ENCODE measurements at regions not wholly inside any gene's neighbourhood (a gene's known extent, or its start where the extent isn't known, plus 50 kb on each side); places are given as distances from the start of the nearest gene placed in this dataset.

GRCh38 chr4:184310171-184310567 lies 92.5 kb upstream of the ENPP6 start:
- Histone ChIP-seq H2AK5ac (ENCODE audit: low read depth, low read length) (no peak overlapping the region), H3K9me3 (ENCODE audit: control insufficient read depth, insufficient read depth, low read length) (no peaks in the 10 kb centered on the region), H3K23ac (ENCODE audit: low read depth, low read length) (no peak overlapping the region), H4K20me1 (ENCODE audit: insufficient read depth, low read length) (no peaks in the 10 kb centered on the region), H3K56ac (ENCODE audit: extremely low read depth, insufficient read depth, low read length) (no peak overlapping the region), H3K18ac (ENCODE audit: low read depth, low read length) (no peak overlapping the region), H2BK20ac (ENCODE audit: low read depth, low read length) (no peak overlapping the region), H2BK5ac (ENCODE audit: low read depth, low read length, poor library complexity, severe bottlenecking) (no peak overlapping the region), H2AK9ac (replicated peaks; ENCODE audit: low read depth, low read length, poor library complexity) (peak overlapping the region; percentile 63), H3K4me3 (ENCODE audit: insufficient read depth, low read depth, low read length) (no peak overlapping the region), H3K27ac (ENCODE audit: insufficient read depth, low read length) (no peak overlapping the region), H3K36me3 (ENCODE audit: control insufficient read depth, insufficient read depth, low read length) (no peaks in the 10 kb centered on the region), H2BK120ac (ENCODE audit: low read depth, low read length) (no peak overlapping the region), H4K5ac (ENCODE audit: low read depth, low read length) (no peak overlapping the region), H2BK15ac (ENCODE audit: low read depth, low read length) (no peak overlapping the region), H3K27me3 (ENCODE audit: control insufficient read depth, insufficient read depth, low read length) (no peaks in the 10 kb centered on the region), H2AFZ (replicated peaks; ENCODE audit: low read length, poor library complexity) (peak overlapping the region; percentile 61), H3K9ac (ENCODE audit: low read depth, low read length) (no peak overlapping the region), H3K4me1 (ENCODE audit: control insufficient read depth, insufficient read depth, low read length) (no peaks in the 10 kb centered on the region), H3K9me1 (ENCODE audit: insufficient read depth, low read length) (no peaks in the 10 kb centered on the region), H4K91ac (ENCODE audit: insufficient read depth, low read depth, low read length) (0 out of 2 replicates have a peak overlapping the region, but pooled peaks have one; percentile 6), H4K8ac (ENCODE audit: low read depth in 2 of 2, low read length in 2 of 2) (no peak overlapping the region), H3K14ac (replicated peaks; ENCODE audit: low read depth, low read length) (no peak overlapping the region), H3K79me1 (ENCODE audit: low read depth in 1 of 2, low read length in 2 of 2) (no peaks in the 10 kb centered on the region), H3K4me2 (ENCODE audit: low read depth, low read length) (no peak overlapping the region), H3K4ac (ENCODE audit: low read depth, low read length) (no peak overlapping the region)
- ATAC-seq (ENCODE audit: low read depth) (no peak), DNase-seq (no peak)
- TF ChIP-seq CHD1 (IDR thresholded peaks at IDR 0.05; ENCODE audit: low read depth, low read length): no peak
- 0 out of 2 replicates have a peak, but pooled peaks have one; percentile 16 for TF ChIP-seq RAD21 (IDR thresholded peaks at IDR 0.05; ENCODE audit: low read length)
- no TSS peak for BruUV-seq (replicated peaks)
- ChIA-PET CTCF (no interaction called here), POLR2A (ENCODE audit: unreplicated experiment) (no interaction called here)
- in situ Hi-C loops (cut with MboI; ENCODE audit: low sequenced_read_pairs) (no loop called here), dilution Hi-C loops (cut with HindIII; ENCODE audit: low sequenced_read_pairs, unreplicated experiment) (no loop called here), intact Hi-C loops (cut with micrococcal nuclease) (no loop called here)
- WGBS, 2 experiments (ENCODE audit: extremely low coverage in 2 of 2, insufficient read length in 1 of 2): 100% methylated on average over 1 of the region's 10 CpGs; no CpG with 5 or more reads in 1 of the 2 experiments

Measured in IMR-90 (cell line).